ENCODE measurements at regions not wholly inside any gene's neighbourhood (a gene's known extent, or its start where the extent isn't known, plus 50 kb on each side); places are given as distances from the start of the nearest gene placed in this dataset.
"Not testable (repeated sequence)": the region's sequence is repeated elsewhere in the genome, so short reads cannot be mapped to it uniquely, and the experiment has no call there.

- ATAC-seq: no peak
- DNase-seq (ENCODE audit: low spot score): no peak
- intact Hi-C loops (cut with DNase I): no loop called here
Measured at GRCh38 chr2:7525746-7526145, 608.5 kb downstream of the RNF144A start.

- ATAC-seq (no peak), DNase-seq (ENCODE audit: low spot score) (no peak)
- intact Hi-C loops (cut with DNase I): no loop called here
Measured at GRCh38 chr2:7527165-7527722, 610.0 kb downstream of the RNF144A start.

DNA sequence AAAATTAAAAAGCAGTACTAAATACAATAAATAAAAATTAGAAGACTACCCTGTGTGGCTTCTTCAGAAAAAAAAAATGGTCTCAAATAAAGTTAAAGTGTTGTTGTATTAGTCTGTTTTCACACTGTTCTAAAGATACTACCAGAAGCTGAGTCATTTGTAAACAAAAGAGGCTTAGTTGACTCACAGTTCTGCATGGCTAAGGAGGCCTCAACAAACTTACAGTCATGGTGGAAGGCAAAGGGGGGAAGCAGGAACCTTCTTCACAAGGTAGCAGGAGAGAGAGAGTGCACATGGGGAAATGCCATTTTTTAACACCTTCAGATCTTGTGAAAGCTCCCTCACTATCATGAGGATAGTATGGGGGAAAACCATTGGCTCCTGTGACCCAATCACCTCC lies 612.8 kb downstream of the RNF144A start:
- DNase-seq (ENCODE audit: low spot score) (no peak), ATAC-seq (no peak)
- intact Hi-C loops (cut with DNase I): no loop called here

DNA sequence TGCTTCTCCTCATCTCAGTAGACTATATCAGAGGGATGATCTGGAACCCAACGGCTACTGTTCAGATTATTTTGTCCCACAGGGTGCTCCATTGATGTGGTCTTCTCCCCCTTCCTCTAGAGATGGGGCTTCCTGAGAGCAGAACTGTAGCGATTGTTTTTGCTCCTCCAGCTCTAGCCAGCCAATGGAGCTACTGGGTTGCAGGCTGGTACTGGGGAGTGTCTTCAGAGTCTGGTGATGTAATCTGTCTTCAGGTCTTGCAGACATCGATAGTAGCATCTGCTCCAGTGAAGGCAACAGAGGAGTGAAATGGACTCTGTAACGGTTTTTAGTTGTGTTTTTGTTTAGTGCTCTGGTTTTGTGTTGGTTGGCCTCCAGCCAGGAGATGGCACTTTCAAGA lies 621.9 kb downstream of the RNF144A start:
- intact Hi-C loops (cut with DNase I): no loop called here
- no peak for DNase-seq (ENCODE audit: low spot score)
- ATAC-seq: no peak

DNA sequence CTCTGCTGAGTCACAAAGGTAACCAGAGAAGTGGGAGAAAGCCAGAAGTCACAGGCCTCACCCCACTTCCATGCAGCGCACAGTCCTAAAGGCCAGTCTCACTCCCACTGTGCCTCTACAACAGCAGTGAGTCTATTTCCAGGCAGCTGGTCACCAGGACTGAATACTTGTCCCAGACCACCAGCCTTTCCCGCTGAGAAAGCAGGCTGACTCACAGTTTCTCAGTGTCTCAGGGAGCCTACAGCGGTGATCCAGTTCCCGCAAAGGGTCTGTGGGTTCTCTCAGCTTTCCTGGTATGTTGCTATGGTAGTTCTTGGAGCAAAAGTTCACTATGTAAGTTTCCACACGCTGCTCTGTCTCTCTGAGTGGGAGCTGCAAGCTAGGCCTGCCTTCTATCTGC lies 622.5 kb downstream of the RNF144A start:
- no peak for DNase-seq (ENCODE audit: low spot score)
- intact Hi-C loops (cut with DNase I): no loop called here
- ATAC-seq: no peak

GRCh38 chr2:7552825-7553570 lies 635.8 kb downstream of the RNF144A start:
- no peak for DNase-seq (ENCODE audit: low spot score)
- intact Hi-C loops (cut with DNase I): no loop called here
- no peak for ATAC-seq

DNA sequence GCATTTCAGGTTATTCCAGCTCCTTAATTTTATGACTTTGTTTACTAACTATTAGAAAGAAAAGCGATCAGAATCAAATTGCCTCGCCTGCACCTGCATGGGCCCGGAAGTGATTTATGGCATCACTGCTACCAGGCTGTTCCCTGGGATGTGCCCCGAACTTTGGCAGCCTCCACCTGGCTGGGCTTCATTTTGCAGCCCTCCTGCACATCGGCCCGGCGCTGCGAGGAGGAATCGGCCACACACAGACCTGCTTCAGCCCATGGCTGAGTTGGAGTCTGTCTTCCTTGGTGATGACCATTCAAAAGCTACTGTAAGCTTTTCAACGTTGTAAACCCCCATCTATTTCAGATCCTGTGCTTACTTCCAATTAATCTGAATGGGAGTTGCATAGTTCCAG lies 638.0 kb downstream of the RNF144A start:
- ATAC-seq (no peak), DNase-seq (ENCODE audit: low spot score) (no peak)
- intact Hi-C loops (cut with DNase I): no loop called here

DNA sequence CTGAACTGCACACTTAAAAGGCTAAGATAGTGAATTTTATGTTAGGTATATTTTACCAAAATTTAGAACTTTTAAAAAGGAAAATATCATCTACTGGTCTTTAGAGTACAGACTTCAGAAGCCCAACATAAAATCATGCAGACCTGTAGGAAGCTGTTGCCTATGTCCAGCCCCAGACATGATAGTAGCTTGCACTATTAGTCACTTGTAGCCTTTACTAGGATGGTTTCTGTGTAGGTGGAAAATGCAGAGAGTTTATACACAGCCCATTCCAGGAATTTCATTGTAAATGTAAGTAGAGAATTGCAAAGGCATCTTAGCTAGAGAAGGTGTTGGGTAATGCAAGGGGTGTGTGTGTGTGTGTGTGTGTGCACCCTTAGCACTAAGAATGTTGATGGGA lies 640.2 kb downstream of the RNF144A start:
- intact Hi-C loops (cut with DNase I): no loop called here
- ATAC-seq (no peak), DNase-seq (ENCODE audit: low spot score) (no peak)

GRCh38 chr2:7559791-7560190 lies 642.6 kb downstream of the RNF144A start:
- DNase-seq (ENCODE audit: low spot score): no peak
- no peak for ATAC-seq
- intact Hi-C loops (cut with DNase I): no loop called here

DNA sequence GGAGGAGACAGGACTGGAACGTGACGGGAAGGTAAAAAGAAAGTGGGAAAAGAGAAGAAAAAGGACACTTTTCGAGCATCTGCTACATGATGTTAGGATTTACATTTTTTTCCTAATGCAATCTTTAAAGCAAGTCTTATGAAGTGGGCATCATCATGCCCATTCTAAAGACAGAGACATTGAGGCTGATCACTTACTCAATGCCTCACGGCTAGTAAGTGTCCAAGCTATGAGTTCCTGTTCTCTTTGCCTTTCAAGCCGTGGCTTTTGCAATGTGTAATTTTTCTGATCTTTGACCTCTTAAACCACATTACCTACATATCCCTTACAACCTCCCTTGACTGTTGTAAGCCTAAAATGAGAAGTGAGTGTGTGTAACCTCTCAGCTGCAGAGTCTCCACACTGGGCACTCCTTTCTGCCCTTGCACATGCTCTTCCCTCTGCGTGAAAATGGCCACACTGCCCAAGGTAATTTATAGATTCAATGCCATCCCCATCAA lies 649.2 kb downstream of the RNF144A start:
- intact Hi-C loops (cut with DNase I): no loop called here
- no peak for ATAC-seq
- no peak for DNase-seq (ENCODE audit: low spot score)

GRCh38 chr2:7567116-7567515 lies 649.9 kb downstream of the RNF144A start:
- ATAC-seq; DNase-seq (ENCODE audit: low spot score); intact Hi-C loops (cut with DNase I): not testable (repeated sequence)

- ATAC-seq (no peak), DNase-seq (ENCODE audit: low spot score) (no peak)
- intact Hi-C loops (cut with DNase I): no loop called here
Measured at GRCh38 chr2:7567646-7568045, 650.4 kb downstream of the RNF144A start.

- ATAC-seq: peak; percentile 76
- no peak for DNase-seq (ENCODE audit: low spot score)
- intact Hi-C loops (cut with DNase I): no loop called here
Measured at GRCh38 chr2:7570247-7570646, 653.0 kb downstream of the RNF144A start.

- intact Hi-C loops (cut with DNase I): no loop called here
Measured at GRCh38 chr2:7571701-7572100, 654.5 kb downstream of the RNF144A start.

DNA sequence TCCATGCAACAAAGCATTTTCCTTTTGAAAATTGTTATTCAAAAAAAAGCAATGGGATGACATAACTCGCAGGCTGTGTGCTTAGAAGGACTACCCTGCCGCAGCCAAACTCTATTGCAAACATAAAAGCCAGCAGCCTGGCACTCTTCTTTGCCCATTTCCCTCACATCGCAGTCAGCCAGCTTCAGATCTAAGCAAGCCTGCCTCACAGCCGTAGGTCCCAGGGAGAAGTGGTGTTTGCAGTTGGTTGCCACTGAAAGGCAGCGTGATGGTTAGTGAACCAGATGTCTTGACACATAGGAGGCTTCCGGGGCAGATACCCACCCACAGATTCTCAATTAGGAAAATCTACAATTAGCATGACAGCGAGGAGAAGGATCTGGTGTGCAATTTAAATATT lies 655.2 kb downstream of the RNF144A start:
- intact Hi-C loops (cut with DNase I): no loop called here
- no peak for DNase-seq (ENCODE audit: low spot score)

More at GRCh38 chr2:7571701-7572100, 654.5 kb downstream of the RNF144A start:
- DNase-seq (ENCODE audit: low spot score) (no peak), ATAC-seq (no peak)

DNA sequence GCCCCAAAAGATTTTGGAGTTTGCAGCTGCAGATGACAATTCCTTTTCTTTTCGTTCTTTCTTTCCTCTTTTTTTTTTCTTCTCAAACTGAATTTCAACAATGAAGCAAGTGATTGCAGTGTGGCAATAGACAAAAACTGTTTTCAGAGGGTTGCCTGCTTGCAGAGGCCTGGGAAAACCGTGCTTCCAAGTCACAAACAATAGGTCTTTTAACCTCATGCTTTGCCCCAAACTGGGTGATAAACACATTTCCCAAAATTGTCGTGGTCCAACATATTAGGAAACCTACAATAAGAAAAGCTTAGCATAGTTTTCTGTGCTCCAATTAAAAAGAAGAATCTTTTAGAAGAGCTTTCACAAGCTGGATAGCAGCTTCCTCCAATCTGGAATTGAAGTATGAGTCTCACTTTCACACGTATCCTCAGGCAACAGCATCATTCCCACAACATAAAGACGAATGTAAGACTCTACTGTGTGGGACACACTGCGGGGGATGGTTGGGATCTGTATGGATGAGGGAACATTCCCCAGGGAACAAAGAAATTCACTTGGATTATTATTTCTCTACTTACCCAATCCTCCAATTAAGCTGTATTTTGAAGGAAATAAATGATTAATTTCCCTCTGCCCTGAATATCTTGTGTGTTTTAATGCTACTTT lies 656.1 kb downstream of the RNF144A start:
- DNase-seq (ENCODE audit: low spot score) (no peak), ATAC-seq (peak; percentile 35)
- intact Hi-C loops (cut with DNase I): no loop called here

More for the DNA sequence above, 655.2 kb downstream of the RNF144A start:
- no peak for ATAC-seq

DNA sequence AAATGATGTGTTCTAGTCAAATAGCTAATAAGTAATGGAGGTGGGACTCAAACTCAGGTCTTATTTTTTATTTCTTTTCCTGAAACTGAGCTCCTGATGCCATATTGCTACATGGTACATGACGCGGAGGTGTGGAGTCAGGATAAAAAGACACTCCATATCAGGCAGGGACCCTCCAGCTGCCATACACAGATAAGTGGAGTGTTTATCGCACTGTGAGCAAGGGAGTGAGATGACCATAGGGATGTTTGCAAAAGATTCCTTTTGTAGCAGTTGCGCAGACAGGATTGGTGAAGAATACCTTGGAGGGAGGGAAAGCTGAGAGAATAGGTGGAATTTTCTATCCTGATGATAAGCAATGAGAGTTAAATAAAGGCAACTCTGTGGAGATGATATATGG lies 657.2 kb downstream of the RNF144A start:
- ATAC-seq (no peak), DNase-seq (ENCODE audit: low spot score) (no peak)
- intact Hi-C loops (cut with DNase I): no loop called here

GRCh38 chr2:7577769-7578168 lies 660.6 kb downstream of the RNF144A start:
- DNase-seq (ENCODE audit: low spot score): no peak
- ATAC-seq: no peak
- intact Hi-C loops (cut with DNase I): no loop called here

DNA sequence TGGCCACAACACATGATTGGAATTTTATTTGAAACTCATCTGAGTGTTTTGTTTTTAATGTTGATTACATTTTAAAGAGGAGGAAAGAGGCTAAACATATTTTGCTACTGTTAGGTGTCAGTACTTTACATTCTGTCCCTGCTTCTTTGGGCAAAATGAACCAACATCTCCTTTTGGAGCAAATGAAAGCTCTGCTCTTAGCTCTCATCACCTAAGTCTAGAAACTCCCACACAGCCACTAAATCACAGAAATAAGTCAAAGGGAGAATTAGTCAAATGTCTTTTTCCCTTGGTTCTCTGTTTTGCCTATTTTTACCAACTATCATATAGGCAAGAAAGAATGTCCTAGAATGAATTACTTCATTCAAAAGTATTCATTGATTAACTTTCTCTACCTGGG lies 666.8 kb downstream of the RNF144A start:
- intact Hi-C loops (cut with DNase I): no loop called here
- DNase-seq (ENCODE audit: low spot score) (no peak), ATAC-seq (no peak)

DNA sequence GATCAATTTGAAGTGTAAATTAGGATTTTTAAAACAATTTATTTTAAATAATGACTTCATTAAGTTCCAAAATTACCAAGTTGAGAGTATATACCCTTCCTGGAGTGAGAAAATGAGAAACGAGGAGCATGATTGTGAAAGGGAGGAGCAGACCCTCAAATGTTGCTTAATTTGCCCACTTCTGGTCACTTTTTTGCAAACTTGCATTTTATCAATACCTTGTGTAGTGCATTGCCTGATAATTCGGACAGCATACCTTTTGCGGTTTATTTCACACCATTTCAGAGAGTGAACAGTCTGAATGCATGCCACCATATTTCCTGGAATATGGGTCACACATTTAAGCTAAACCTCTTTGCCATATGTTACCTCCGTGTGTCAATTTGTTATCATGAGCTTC lies 669.7 kb downstream of the RNF144A start:
- no peak for ATAC-seq
- intact Hi-C loops (cut with DNase I): no loop called here
- no peak for DNase-seq (ENCODE audit: low spot score)
